Caki2 (cell line): ENCODE measurements at regions not wholly inside any gene's neighbourhood (a gene's known extent, or its start where the extent isn't known, plus 50 kb on each side); places are given as distances from the start of the nearest gene placed in this dataset.

Source experiments
- DNase-seq: peaks from one replicate; pipeline ENCODE4 v3.0.0-alpha.2; 2015; ENCODE audit warnings: low read depth
- in situ Hi-C: cut with HindIII; loops from 2 replicates; pipeline ENCODE4 v1.10.0; 2016; ENCODE audit warnings: low sequenced_read_pairs, low pct_unique_long_range_greater_than_20kb, mixed read lengths

DNA sequence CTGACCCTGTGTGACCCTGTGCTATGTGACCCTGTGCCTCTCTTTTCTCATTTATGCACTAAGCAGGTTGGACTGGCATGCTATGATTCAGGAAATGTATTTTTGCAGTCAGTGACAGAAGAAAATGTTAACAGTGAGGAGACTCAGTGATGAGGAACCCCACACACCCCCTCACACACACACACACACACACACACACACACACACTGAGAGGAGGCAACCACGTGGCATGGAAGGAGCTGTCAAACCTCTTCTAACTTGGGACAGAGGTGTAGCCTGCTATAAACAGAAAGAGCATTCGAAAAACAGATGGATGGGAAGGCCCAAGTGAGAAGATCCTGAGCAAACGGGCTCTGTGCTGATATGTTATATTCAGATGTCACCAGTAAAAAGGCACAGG lies 57.9 kb upstream of the GRIA1 start:
- no peak for DNase-seq
- in situ Hi-C loops: no loop called here

DNA sequence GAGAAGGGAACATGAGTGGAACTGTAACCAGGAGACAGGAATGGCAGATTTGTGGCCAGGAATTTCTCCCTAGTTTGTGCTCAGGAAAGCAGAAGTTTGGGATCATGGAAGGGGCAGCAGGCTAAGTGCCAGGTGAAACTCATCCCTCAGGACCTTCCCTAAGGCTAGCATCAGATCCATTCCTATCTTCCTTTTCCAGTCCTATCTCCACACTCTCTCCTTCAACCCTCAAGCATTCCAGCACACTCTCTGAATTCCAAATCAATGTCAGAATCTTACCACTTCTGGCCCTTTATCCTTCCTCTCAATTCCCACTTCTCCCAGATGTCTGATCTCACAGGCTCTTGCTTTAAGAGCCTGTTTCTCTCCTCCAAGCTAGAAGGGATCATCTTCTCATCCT lies 53.2 kb upstream of the GRIA1 start:
- no peak for DNase-seq
- in situ Hi-C loops: no loop called here

DNA sequence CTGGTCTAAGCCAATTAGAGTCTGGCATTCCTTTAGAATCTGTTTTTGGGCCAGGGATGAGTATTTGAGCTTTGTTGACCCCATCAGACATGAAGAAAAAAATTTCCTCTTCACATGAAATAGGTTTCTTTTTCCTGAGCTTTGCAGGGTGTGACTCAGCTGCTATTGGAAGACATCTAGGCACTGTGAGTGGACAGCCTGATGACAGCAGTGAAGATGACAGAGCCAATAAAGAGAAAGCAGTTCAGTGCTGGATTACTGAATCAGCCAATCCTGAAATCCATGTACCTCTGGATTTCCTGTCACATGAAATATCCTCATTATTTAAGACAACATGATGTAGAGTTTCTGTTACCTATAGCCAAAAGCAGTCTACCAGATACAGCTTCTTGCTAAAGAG lies 51.3 kb upstream of the GRIA1 start:
- DNase-seq: no peak
- in situ Hi-C loops: no loop called here
